ENCODE measurements at regions not wholly inside any gene's neighbourhood (a gene's known extent, or its start where the extent isn't known, plus 50 kb on each side); places are given as distances from the start of the nearest gene placed in this dataset.

DNA sequence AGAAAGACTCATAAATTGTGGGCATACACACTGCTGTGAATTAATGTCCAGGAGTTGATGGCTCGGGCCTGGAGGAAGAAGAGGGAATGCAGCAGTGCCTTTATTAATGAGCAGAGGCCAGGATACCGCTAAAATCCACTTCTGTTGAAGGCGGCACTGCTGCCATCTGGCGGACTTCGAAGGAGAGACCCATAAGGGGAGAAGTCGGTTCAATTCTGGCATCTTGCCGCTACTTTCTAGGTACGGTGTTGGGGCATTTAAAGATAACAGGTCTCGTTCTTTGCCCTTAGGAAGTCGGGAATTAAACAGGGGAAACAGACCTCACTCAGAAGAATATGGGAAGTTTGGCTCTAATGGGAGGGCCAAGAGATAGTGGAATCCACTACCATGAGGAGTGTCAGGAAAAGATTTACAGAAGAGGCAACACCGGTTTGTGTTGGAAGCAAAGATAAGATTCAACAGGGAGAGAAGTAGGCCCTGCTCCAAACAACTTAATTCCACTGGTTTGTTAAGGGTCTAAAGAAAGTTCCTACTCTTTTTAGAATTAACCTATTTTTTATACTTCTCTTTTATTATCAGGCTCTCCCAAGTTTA is 133.6 kb upstream of the GIMD1 start:
- TF ChIP-seq, protein P1, sequence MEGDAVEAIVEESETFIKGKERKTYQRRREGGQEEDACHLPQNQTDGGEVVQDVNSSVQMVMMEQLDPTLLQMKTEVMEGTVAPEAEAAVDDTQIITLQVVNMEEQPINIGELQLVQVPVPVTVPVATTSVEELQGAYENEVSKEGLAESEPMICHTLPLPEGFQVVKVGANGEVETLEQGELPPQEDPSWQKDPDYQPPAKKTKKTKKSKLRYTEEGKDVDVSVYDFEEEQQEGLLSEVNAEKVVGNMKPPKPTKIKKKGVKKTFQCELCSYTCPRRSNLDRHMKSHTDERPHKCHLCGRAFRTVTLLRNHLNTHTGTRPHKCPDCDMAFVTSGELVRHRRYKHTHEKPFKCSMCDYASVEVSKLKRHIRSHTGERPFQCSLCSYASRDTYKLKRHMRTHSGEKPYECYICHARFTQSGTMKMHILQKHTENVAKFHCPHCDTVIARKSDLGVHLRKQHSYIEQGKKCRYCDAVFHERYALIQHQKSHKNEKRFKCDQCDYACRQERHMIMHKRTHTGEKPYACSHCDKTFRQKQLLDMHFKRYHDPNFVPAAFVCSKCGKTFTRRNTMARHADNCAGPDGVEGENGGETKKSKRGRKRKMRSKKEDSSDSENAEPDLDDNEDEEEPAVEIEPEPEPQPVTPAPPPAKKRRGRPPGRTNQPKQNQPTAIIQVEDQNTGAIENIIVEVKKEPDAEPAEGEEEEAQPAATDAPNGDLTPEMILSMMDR (IDR thresholded peaks at IDR 0.05) = peak; percentile 80
- TF ChIP-seq EZH2 (IDR thresholded peaks at IDR 0.05) = no peak
- TF ChIP-seq EZH2phosphoT487 (IDR thresholded peaks at IDR 0.05) = no peak

Data from neural progenitor cell (in vitro differentiated cells).